Hepatocyte (in vitro differentiated cells): ENCODE measurements at regions not wholly inside any gene's neighbourhood (a gene's known extent, or its start where the extent isn't known, plus 50 kb on each side); places are given as distances from the start of the nearest gene placed in this dataset.

ENCODE experiments used
- EZH2 ChIP-seq: fragments of 200-600 bp; sonication (generic); IDR thresholded peaks from 2 replicates; pipeline ENCODE4 v1.6.1; 2016; ENCODE audit warnings: antibody characterized with exemption, mild to moderate bottlenecking, borderline replicate concordance
- EZH2phosphoT487 ChIP-seq: fragments of 200-600 bp; sonication (generic); IDR thresholded peaks from one replicate; pipeline ENCODE4 v1.6.1; 2018; ENCODE audit warnings: antibody characterized with exemption, mild to moderate bottlenecking, low read depth, moderate library complexity; ENCODE audit not compliant: unreplicated experiment, severe bottlenecking
- TF ChIP-seq, protein P1 (sequence below): fragments of 200-600 bp; sonication (generic); IDR thresholded peaks from 2 replicates; pipeline ENCODE4 v1.5.1; 2016; ENCODE audit warnings: antibody characterized with exemption, mild to moderate bottlenecking; ENCODE audit not compliant: poor library complexity

DNA sequence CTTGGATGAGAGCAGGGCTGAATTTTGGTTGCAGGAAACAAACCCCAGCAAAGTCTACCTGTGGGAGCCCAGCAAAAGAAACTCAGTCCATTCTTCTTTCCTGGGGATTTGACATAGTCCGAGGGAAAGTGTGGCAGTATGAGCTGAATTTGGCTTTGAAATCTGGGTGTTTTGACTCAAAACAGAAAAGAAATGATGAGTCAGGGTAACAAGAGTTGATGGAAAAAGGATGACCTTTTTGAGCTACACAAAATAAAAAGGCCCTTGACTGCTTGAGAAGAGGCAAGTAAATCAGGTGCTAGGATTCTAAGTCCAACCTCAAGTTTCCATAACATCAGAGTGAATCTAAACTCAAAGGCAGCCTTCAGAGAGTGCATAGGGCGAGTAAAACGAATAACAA lies 163.3 kb upstream of the BMP2 start:
- TF ChIP-seq EZH2 (no peak), EZH2phosphoT487 (no peak)
- TF ChIP-seq, protein P1, sequence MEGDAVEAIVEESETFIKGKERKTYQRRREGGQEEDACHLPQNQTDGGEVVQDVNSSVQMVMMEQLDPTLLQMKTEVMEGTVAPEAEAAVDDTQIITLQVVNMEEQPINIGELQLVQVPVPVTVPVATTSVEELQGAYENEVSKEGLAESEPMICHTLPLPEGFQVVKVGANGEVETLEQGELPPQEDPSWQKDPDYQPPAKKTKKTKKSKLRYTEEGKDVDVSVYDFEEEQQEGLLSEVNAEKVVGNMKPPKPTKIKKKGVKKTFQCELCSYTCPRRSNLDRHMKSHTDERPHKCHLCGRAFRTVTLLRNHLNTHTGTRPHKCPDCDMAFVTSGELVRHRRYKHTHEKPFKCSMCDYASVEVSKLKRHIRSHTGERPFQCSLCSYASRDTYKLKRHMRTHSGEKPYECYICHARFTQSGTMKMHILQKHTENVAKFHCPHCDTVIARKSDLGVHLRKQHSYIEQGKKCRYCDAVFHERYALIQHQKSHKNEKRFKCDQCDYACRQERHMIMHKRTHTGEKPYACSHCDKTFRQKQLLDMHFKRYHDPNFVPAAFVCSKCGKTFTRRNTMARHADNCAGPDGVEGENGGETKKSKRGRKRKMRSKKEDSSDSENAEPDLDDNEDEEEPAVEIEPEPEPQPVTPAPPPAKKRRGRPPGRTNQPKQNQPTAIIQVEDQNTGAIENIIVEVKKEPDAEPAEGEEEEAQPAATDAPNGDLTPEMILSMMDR = no peak
